ENCODE measurements at regions not wholly inside any gene's neighbourhood (a gene's known extent, or its start where the extent isn't known, plus 50 kb on each side); places are given as distances from the start of the nearest gene placed in this dataset.
A peak's percentile ranks its signal among the peaks of the same experiment; 100 is the strongest.
"Not testable (repeated sequence)": the region's sequence is repeated elsewhere in the genome, so short reads cannot be mapped to it uniquely, and the experiment has no call there.

GRCh38 chr10:3567291-3567963 lies 217.6 kb downstream of the KLF6 start:
- in situ Hi-C loops (cut with HindIII; ENCODE audit: low pct_unique_long_range_greater_than_20kb, low sequenced_read_pairs) = no loop called here
- no peak for DNase-seq (ENCODE audit: low read depth)

- no peak for DNase-seq (ENCODE audit: low read depth)
- in situ Hi-C loops (cut with HindIII; ENCODE audit: low pct_unique_long_range_greater_than_20kb, low sequenced_read_pairs) = no loop called here
Measured at GRCh38 chr10:3566627-3567026, 218.4 kb downstream of the KLF6 start.

GRCh38 chr10:3564346-3565002 lies 220.5 kb downstream of the KLF6 start:
- no peak for DNase-seq (ENCODE audit: low read depth)
- in situ Hi-C loops (cut with HindIII; ENCODE audit: low pct_unique_long_range_greater_than_20kb, low sequenced_read_pairs) = no loop called here

DNA sequence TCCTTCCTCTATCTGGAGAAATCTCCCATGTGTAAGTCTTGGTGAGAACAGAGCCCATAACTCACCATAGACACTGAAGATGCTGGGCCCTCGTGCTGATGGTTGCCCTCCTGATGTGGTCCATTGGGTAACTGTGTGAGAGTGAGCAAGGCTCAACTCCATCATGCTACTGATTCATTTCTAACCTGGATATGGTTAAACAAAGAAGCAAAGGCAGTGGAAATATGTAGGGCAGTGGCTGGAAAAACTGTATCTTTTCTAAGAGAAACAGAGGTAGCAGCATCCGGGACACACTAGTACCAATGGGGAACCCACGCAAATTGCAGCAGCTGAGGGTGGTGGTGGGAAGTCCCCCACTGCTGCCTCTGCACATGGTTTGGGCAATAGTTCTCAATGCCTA lies 221.7 kb downstream of the KLF6 start:
- in situ Hi-C loops (cut with HindIII; ENCODE audit: low pct_unique_long_range_greater_than_20kb, low sequenced_read_pairs) = no loop called here
- no peak for DNase-seq (ENCODE audit: low read depth)

DNA sequence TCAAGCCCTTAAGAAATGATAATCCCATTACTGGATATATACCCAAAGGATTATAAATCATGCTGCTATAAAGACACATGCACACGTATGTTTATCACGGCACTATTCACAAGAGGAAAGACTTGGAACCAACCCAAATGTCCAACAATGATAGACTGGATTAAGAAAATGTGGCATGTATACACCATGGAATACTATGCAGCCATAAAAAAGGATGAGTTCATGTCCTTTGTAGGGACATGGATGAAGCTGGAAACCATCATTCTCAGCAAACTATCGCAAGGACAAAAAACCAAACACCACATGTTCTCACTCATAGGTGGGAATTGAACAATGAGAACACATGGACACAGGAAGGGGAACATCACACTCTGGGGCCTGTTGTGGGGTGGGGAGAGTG lies 224.4 kb downstream of the KLF6 start:
- in situ Hi-C loops (cut with HindIII; ENCODE audit: low pct_unique_long_range_greater_than_20kb, low sequenced_read_pairs); DNase-seq (ENCODE audit: low read depth): not testable (repeated sequence)

DNA sequence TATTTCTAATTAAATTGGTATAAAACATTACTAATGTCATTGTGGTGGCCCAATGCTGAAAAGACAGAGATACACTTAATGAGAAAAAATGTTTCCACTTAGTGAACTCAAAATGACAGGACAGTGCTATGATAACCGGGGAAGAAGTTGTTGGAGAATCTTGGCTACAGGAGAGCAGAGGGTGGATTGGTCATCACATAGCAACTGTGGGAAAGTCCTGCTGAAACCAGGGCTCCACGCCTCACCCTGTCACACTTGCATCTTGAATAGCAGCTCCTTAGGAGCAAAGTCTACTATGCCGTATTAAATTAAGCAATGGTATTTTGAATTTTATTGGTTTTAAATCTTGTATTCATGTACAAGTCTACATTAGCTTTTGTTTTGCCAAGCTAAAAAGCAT lies 225.5 kb downstream of the KLF6 start:
- in situ Hi-C loops (cut with HindIII; ENCODE audit: low pct_unique_long_range_greater_than_20kb, low sequenced_read_pairs) = no loop called here
- DNase-seq (ENCODE audit: low read depth) = no peak

- in situ Hi-C loops (cut with HindIII; ENCODE audit: low pct_unique_long_range_greater_than_20kb, low sequenced_read_pairs) = no loop called here
- DNase-seq (ENCODE audit: low read depth) = no peak
Measured at GRCh38 chr10:3559011-3559410, 226.0 kb downstream of the KLF6 start.

- DNase-seq (ENCODE audit: low read depth); in situ Hi-C loops (cut with HindIII; ENCODE audit: low pct_unique_long_range_greater_than_20kb, low sequenced_read_pairs): not testable (repeated sequence)
Measured at GRCh38 chr10:3556191-3557017, 228.6 kb downstream of the KLF6 start.

DNA sequence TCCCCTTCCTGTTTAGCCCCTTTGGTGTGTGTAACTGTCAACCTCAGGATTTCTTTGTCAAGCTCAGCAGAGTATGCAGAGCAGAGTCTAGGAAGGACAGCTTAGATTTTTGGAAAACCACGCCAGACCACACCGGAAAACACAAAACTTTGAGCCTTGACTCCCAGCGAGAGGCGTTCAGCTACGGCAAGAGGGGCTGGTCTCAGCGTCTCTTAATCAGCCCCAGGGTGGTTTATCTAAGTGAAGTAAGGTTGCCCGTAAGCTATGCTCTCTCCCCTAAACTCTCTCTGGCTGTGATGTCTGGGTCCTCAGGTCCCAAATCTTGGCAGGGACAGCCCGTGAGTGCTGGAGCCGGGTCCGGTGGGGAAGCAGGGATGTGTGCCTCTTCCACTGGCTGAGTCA lies 230.9 kb downstream of the KLF6 start:
- DNase-seq (ENCODE audit: low read depth) = no peak
- in situ Hi-C loops (cut with HindIII; ENCODE audit: low pct_unique_long_range_greater_than_20kb, low sequenced_read_pairs) = no loop called here

DNA sequence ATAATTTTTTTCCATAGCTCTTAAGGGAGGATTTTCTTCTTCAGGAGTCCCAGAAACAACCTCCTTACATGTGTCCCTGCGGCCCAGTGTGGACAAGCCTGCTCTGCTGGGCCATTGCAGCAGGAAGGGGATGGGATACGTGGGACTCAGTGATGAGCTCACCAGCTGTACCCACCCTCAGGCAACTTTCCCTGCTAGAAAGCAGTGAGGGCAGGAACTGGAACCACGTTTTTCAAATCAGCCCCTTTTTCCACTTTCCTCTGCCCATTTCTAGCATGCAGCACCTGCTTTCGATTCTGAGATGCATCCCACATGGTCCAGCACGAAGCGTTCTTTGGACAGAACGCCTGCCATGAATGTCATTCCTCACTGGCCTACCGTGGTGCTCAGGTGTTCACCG lies 232.7 kb downstream of the KLF6 start:
- in situ Hi-C loops (cut with HindIII; ENCODE audit: low pct_unique_long_range_greater_than_20kb, low sequenced_read_pairs) = no loop called here
- no peak for DNase-seq (ENCODE audit: low read depth)

- no peak for DNase-seq (ENCODE audit: low read depth)
- in situ Hi-C loops (cut with HindIII; ENCODE audit: low pct_unique_long_range_greater_than_20kb, low sequenced_read_pairs) = no loop called here
Measured at GRCh38 chr10:3551761-3552160, 233.2 kb downstream of the KLF6 start.

- no peak for DNase-seq (ENCODE audit: low read depth)
- in situ Hi-C loops (cut with HindIII; ENCODE audit: low pct_unique_long_range_greater_than_20kb, low sequenced_read_pairs) = no loop called here
Measured at GRCh38 chr10:3549118-3549517, 235.9 kb downstream of the KLF6 start.

GRCh38 chr10:3548702-3549101 lies 236.3 kb downstream of the KLF6 start:
- in situ Hi-C loops (cut with HindIII; ENCODE audit: low pct_unique_long_range_greater_than_20kb, low sequenced_read_pairs) = no loop called here
- DNase-seq (ENCODE audit: low read depth) = no peak

GRCh38 chr10:3548076-3548475 lies 236.9 kb downstream of the KLF6 start:
- no peak for DNase-seq (ENCODE audit: low read depth)

GRCh38 chr10:3544561-3544960 lies 240.4 kb downstream of the KLF6 start:
- in situ Hi-C loops (cut with HindIII; ENCODE audit: low pct_unique_long_range_greater_than_20kb, low sequenced_read_pairs) = no loop called here
- DNase-seq (ENCODE audit: low read depth) = no peak

More at GRCh38 chr10:3548076-3548475, 236.9 kb downstream of the KLF6 start:
- in situ Hi-C loops (cut with HindIII; ENCODE audit: low pct_unique_long_range_greater_than_20kb, low sequenced_read_pairs) = no loop called here

GRCh38 chr10:3542185-3542611 lies 242.8 kb downstream of the KLF6 start:
- in situ Hi-C loops (cut with HindIII; ENCODE audit: low pct_unique_long_range_greater_than_20kb, low sequenced_read_pairs) = no loop called here
- no peak for DNase-seq (ENCODE audit: low read depth)

DNA sequence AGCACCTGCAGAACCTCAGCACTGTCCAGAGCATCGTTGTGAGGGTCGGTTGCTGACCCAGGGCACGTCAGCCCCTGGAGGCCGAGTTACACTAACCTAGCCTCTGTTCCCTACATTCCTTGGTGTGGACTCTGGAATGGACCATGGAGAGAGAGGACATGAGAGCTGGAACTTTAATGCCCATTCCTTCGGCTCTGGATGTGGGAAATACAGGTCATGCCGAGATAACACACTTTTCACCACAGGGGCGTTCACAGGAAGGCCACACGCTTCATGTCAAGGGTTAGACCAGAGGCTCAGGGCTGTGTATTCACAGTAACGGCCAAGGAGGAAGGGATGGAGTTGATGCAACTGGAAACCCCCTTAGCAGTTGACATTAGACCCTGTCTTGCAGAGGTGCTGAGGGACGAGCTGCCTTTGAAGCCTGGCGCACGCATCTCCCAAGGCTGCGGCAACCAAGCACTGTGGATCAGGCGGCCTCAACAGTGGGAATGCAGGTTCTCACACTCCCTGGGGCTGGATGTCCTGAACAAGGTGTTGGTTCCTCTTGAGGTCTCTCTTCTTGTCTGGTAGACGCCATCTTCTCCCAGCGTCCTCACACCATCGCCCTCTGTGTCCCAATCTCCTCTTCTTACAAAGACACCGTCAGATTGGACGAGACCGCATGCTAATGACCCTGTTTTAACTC lies 245.2 kb downstream of the KLF6 start:
- no peak for DNase-seq (ENCODE audit: low read depth)
- in situ Hi-C loops (cut with HindIII; ENCODE audit: low pct_unique_long_range_greater_than_20kb, low sequenced_read_pairs) = no loop called here

- DNase-seq (ENCODE audit: low read depth) = peak; percentile 44
- in situ Hi-C loops (cut with HindIII; ENCODE audit: low pct_unique_long_range_greater_than_20kb, low sequenced_read_pairs) = no loop called here
Measured at GRCh38 chr10:3538656-3539531, 246.1 kb downstream of the KLF6 start.

Data from Caki2 (cell line).